BE2C (cell line): ENCODE measurements at regions not wholly inside any gene's neighbourhood (a gene's known extent, or its start where the extent isn't known, plus 50 kb on each side); places are given as distances from the start of the nearest gene placed in this dataset.

Experiments
- DNase-seq: peaks from one replicate; pipeline ENCODE4 v3.0.0-alpha.2; 2020
- H3K27me3 ChIP-seq: fragments of 250-450 bp; sonication (Bioruptor Pico); 2 replicates; pipeline ENCODE4 v1.5.1; 2020; ENCODE audit warnings: mild to moderate bottlenecking
- H3K36me3 ChIP-seq: fragments of 250-450 bp; sonication (Bioruptor Pico); 2 replicates; pipeline ENCODE4 v1.5.1; 2020; ENCODE audit warnings: mild to moderate bottlenecking
- H3K4me1 ChIP-seq: fragments of 250-450 bp; sonication (Bioruptor Pico); 2 replicates; pipeline ENCODE4 v1.5.1; 2020
- H3K4me3 ChIP-seq: 2 replicates; pipeline ENCODE4 v1.5.1; 2011; ENCODE audit warnings: low read depth, low read length
- H3K9me3 ChIP-seq: fragments of 250-450 bp; sonication (Bioruptor Pico); 2 replicates; pipeline ENCODE4 v1.5.1; 2020
- CTCF ChIP-seq: IDR thresholded peaks from 2 replicates; pipeline ENCODE4 v1.5.1; 2012; ENCODE audit warnings: mild to moderate bottlenecking, low read depth, low read length

GRCh38 chr6:15872241-15873103 is 209.6 kb upstream of the DTNBP1 start:
- H3K9me3 ChIP-seq = no peaks in the 10 kb centered on the region
- no peak overlapping the region for H3K4me3 ChIP-seq
- no peak for TF ChIP-seq CTCF
- no peaks in the 10 kb centered on the region for H3K27me3 ChIP-seq
- H3K4me1 ChIP-seq = peaks cover 6% of the 10 kb centered on the region
- no peak for DNase-seq
- H3K36me3 ChIP-seq = no peaks in the 10 kb centered on the region

DNA sequence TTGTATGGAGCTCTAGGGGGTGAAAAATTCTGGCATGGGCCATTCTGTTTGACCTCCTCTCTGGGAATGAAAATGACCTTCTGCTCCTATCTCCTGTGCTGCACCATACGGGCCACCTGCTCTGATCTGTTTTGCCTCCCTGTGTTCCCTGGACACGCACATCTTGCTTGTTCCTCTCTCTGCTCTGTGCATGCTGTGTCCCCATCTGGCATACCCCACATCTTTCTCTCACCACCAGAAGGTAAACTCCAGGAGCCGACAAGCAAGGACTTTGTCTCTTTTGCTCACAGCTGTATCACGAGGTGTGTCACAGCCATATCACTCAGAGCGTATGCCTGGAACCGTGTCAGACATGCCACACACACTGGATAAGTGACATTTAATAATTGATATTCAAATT is 208.4 kb upstream of the DTNBP1 start:
- Histone ChIP-seq H3K4me1 (peaks cover 6% of the 10 kb centered on the region), H3K4me3 (no peak overlapping the region), H3K9me3 (no peaks in the 10 kb centered on the region), H3K36me3 (no peaks in the 10 kb centered on the region), H3K27me3 (no peaks in the 10 kb centered on the region)
- no peak for DNase-seq
- TF ChIP-seq CTCF = no peak

DNA sequence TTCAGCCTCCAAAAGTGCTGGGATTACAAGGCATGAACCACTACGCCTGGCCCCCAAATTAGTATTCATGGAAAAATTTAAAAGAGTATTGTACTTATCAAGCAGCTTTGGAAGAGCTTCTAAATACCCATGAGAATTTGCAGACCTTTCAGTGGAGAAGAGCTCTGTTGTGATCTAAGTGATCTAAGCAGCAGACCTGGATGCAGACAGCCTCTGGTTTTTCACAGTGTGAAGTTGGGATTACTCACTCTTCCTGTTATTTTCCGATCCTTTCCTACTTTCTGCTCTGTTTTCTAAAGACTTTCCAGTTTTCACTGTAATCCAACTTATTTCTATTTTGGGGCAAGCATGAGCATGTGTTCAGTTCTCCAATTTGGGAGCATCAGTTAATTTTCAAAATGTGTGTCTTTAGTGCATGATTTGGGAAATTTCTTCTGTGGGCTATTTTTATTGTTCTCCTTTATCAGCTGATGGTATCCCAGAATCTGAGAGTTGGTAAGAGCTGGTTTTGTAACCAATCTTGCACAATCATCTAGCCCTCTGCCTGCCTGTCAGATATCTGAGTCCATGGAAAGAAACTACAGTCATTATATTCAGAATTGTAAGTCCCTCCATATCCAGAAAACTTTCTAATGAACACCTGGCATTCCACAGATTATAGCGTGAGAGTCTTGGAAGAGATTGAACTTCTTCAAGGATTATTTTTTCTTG is 207.7 kb upstream of the DTNBP1 start:
- Histone ChIP-seq H3K9me3 (no peaks in the 10 kb centered on the region), H3K4me1 (peaks cover 6% of the 10 kb centered on the region), H3K36me3 (no peaks in the 10 kb centered on the region), H3K4me3 (no peak overlapping the region), H3K27me3 (no peaks in the 10 kb centered on the region)
- no peak for TF ChIP-seq CTCF
- peak; percentile 23 for DNase-seq

GRCh38 chr6:15864708-15865062 is 201.9 kb upstream of the DTNBP1 start:
- no peaks in the 10 kb centered on the region for H3K9me3 ChIP-seq
- DNase-seq = no peak
- H3K27me3 ChIP-seq = no peaks in the 10 kb centered on the region
- H3K4me3 ChIP-seq = no peak overlapping the region
- no peaks in the 10 kb centered on the region for H3K4me1 ChIP-seq
- no peaks in the 10 kb centered on the region for H3K36me3 ChIP-seq
- no peak for TF ChIP-seq CTCF

DNA sequence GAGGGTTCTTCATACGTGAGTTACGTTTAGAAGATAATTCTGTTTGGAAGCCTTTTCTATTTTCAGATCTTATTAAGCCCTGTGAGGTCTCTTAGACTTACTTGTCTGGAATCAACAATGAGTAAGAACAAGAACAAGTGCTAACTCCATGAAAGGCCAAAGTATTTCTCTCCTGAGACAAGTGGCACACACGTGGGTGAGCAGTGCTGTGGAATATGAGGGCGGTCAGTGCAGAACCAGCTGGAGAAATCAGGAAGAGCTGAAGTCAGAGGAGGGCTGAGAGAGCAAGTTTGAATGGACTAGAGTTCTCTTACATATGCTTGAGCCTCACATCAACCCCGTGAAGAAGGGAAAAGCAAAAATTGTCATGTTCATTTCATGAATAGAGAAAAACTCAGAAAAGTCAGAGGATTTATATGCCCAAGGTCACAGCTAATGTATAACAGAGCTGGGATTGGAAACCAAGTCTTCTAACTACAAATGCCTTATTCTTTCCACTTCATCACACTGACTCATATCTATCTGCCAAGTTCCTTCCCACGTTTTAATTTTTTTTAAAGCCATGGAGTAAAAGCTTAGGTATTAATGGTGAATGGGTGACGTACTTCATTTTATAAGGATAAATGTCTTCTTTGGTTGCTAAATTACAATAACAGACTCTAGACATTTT is 201.3 kb upstream of the DTNBP1 start:
- Histone ChIP-seq H3K27me3 (no peaks in the 10 kb centered on the region), H3K36me3 (no peaks in the 10 kb centered on the region), H3K9me3 (no peaks in the 10 kb centered on the region), H3K4me1 (no peaks in the 10 kb centered on the region), H3K4me3 (no peak overlapping the region)
- DNase-seq = no peak
- no peak for TF ChIP-seq CTCF
